HG02938 (cell line): ENCODE measurements at regions not wholly inside any gene's neighbourhood (a gene's known extent, or its start where the extent isn't known, plus 50 kb on each side); places are given as distances from the start of the nearest gene placed in this dataset.

Experiments used
- ATAC-seq: cut with Tn5 transposase; IDR thresholded peaks from one replicate; pipeline ENCODE4 v1.9.1; 2021; ENCODE audit warnings: mild to moderate bottlenecking, moderate library complexity; ENCODE audit not compliant: unreplicated experiment

DNA sequence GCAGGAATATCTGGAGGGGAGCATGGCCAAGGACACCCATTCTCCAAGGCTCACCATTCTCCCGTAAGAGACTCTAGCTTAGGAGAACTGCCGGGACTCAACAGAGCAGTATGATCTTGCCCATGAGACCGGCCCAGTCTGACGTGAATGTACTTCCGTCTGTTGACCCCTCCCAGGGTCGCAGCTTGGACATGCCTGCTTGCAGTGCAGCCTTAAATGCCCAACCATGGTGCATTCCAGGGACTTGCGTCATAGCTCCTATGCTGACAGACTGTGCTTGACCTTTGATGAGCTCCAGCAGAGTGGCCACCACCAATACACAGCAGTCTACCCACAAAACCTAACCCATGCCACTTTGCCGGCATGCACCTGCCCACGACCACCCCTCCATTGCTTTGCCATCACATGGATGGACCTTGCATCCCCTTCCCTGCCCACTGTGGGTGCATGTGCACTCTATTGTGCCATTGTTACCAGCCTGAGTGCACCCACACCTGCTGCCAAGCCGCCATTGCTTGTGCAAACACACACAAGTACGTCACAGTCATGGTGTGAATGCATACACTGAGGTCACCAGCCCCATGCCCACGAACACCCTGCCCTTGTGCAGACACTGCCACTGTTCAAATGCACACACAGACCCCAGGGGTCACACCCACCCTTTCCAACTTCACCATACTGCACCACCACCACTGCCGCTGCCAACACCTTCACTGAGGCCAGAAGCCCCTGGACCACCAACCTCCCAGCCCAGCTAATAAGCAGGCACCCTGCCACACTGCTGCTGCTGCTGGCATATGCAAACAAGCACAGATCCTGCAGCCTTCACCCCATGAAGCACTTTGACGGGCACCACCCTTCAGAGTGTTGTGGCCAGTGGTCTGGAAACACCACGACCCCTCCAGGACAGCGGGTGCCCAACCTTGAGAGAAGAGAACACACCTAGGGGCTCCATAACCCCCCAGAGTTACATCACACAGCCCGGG, 1141.3 kb downstream of the BRINP3 start:
- no peak for ATAC-seq

DNA sequence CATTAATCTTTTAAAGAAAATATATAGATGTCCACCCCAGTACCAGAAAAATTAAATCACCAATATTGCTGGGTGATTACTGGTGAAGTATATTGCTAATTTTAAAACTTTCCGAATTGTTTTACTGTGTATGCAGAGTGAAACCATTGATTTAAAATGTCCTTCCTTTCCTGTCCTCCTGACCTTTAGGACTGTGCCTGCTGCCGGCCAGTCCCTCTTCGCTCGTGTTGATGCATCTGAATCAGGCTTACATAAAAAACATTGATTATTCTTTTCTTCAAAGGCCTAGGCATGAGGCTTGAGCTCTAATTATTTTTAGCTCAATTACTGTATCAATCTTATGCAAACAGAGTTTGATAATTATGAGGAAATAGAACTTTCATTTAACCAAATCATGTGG, 1128.1 kb downstream of the BRINP3 start:
- no peak for ATAC-seq

DNA sequence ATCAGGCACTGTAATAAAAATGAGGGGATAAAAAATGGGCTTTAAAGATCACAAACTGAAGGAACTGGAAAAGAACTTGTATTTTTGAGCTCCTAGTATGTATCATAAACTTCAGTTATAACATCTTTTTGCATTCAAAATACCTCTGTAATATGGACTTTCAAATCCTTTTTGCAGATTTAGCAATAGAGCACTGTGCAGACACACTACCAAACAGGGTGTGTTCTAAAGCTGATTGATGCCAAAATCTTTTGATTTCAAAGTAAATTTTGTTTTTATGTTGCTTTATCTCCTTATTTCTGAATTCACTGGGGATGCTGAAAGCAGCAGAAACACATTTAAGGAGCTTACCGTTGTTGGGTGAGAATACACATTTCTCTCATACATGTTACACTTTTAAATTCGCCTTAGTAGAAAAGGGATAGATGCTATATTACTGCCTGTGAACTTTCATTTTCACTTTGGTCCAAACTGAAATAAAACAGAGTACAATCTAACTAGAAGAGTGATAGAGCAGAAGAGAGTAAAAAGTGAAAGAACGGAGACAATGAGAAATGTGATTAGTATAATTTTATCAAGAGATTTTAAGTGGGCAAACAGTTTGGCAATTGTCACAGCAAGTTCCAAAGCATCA, 1126.6 kb downstream of the BRINP3 start:
- no peak for ATAC-seq

DNA sequence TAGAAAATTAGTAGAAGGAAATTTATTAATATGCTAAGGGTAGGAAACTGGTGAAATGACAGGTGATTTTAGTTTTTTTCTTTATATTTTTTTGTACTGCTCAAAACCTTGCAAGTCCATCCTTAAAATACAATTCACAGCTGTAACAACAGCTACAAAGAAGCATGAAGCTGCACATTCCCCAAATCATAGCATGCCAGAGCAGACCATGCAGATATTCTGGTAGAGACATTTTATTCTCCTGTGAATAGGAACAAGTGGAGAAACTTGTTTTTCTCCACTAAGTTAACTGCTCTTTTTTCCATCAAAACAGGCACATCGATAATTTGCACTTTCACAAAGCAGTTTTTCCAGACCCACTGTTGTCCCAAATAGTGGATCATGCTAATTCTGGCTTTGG, 1125.7 kb downstream of the BRINP3 start:
- no peak for ATAC-seq

- ATAC-seq = no peak
Observed at GRCh38 chr1:189356206-189356605, 1121.5 kb downstream of the BRINP3 start.

- no peak for ATAC-seq
Observed at GRCh38 chr1:189357317-189357716, 1120.3 kb downstream of the BRINP3 start.

DNA sequence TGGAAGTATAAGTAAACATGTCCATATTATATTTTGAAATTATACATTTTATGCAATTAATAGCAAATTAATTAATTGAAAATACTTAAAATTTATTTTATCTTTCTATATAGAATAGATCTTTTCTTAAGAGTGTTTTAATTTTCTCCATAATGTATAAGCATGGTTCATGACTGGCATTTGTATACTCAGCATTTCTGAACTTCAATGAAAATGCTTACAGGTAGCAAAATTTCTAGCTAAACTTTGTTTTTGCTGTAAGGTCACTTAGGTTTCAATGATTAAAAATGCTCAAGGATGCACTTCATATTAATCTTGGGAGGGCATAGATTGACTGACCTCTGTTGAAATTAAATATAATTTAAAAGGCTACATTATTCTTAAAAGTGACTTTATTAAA, 1108.1 kb downstream of the BRINP3 start:
- no peak for ATAC-seq

DNA sequence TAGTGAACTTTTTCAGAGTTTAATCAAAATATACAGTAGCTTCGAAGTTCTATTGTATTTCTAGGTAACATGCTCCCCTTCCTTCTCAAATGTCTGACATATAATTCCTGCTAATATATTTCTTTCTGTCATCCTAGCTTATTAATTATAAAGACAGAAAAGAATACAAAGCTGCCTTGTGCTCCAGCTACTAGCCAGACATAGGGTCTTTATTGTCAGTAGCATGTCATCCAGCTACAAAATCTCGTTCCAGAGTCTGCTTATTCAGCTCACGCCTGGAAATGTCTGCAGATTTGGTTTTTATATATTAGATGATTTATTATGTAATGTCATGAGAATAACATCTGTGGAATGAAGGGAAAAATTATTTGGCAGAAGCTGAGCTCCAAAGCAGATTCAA, 1102.8 kb downstream of the BRINP3 start:
- no peak for ATAC-seq

GRCh38 chr1:189405419-189405818, 1072.2 kb downstream of the BRINP3 start:
- ATAC-seq = no peak

- ATAC-seq = no peak
Observed at GRCh38 chr1:189409774-189410173, 1067.9 kb downstream of the BRINP3 start.

DNA sequence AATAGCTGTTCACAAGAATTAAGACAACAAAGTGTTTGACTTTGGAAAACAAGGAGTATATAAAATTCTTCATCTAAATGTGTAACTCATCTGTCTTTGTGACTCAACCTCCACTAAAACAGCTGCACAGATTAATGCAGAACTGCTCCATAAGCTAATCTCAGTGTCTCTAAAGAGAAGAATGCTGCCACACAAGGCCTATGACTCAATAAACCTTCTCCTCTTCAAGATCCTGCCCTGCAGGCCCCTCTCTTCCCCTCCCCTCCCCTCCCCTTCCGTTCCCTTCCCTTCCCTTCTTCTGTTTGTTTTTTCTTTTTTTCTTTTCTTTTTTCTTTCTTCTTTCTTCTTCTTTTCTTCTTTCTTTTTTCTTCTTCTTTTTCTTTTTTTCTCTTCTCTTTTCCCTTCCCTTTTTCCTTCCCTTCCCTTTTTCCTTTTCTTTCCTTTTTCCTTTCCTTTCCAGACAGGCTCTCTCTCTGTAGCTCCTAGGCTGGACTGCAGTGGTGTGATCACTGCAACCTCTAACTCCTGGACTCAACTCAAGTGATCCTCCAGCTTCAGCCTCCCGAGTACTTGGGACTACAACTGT, 1052.8 kb downstream of the BRINP3 start:
- no peak for ATAC-seq

GRCh38 chr1:189429610-189430009, 1048.1 kb downstream of the BRINP3 start:
- ATAC-seq = no peak

GRCh38 chr1:189431447-189431846, 1046.2 kb downstream of the BRINP3 start:
- no peak for ATAC-seq

DNA sequence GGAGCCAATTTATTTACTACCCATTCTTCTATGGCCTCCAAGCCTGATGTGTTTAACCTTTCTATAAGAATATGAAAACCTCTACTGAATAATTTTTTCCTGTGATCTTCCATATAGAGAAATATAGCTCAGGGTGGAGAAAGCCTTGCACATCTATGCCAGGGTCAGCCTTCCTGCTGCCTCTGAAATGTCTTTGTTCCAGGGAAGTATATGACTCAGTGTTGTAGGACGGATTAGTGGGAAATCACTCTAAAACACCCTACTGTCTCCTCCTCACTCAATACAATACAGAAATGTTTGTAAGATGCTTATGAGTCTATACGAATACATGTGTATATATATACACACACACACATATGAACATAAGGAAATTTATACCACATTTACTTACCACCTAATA, 1044.9 kb downstream of the BRINP3 start:
- ATAC-seq = no peak

- no peak for ATAC-seq
Observed at GRCh38 chr1:189434461-189434860, 1043.2 kb downstream of the BRINP3 start.

GRCh38 chr1:189435398-189435797, 1042.3 kb downstream of the BRINP3 start:
- no peak for ATAC-seq

DNA sequence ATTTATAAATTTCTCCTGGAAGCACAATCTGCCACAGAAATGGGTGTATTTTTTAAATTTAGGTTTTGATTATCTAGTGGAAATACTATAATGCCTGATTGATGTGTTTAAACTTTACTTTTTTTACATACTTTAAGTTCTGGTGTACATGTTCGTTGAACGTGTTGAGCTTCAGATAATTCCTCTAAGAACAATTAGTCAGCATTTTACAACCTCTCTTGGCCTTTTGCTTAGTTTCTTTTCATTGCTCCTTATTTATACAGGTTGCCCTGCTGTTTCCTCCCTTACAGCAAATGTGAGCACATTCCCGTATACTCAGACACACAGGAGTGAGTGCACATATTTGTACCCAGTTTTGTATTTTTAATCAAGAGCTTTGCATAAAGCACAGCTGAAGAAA, 1038.9 kb downstream of the BRINP3 start:
- no peak for ATAC-seq

DNA sequence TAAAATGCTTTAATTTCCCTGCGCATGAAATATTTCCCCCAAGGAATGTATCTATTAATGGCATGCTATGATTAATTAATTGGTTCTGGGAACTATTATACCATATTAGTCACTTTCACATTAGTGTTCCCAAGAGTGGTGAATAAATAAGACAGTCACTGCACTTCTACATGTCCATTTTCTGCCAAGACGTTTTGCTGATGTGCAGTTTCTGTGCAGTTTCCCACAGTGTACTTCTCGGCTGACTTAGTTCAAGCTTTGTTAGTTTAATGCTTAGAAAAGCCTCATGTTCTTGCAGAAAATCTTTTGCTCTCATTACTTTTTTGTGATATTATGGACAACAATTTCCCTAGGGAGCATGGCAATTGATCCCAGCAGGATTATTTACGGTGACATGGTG, 1014.5 kb downstream of the BRINP3 start:
- ATAC-seq = no peak

DNA sequence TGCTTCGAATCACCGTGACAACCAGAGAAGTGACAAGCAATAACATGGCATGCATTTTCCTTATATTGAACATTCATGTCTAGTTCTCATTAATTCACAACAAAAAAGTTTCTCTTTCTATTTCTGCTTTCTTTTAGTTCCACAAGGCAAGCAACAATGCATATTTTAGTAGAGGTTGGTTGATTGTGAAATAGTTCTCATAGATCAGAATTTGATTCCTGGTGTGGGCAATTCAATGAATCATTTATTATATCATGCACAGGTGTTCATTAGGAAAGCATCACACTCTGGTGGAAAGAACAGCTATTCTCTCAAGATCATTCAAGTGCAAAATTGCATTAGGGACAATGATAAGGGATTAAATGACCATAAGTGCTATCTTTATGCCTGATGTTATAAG, 980.9 kb downstream of the BRINP3 start:
- ATAC-seq = no peak

DNA sequence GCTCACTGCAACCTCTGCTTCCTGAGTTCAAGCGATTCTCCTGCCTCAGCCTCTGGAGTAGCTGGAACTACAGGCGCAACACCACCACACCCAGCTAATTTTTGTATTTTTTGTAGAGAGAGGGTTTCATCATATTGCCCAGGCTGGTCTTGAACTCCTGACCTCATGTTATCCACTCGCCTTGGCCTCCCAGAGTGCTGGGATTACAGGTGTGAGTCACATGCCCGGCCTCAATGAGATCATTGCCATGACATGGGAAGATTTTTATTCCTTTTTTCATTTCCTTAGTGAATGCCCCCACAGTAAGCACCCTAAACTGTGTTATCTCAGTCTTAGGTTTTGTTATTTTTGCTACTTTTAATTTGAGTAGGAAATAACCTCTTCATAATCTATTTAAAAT, 977.9 kb downstream of the BRINP3 start:
- no peak for ATAC-seq

GRCh38 chr1:189500778-189501177, 976.9 kb downstream of the BRINP3 start:
- ATAC-seq = no peak

- no peak for ATAC-seq
Observed at GRCh38 chr1:189510827-189511226, 966.8 kb downstream of the BRINP3 start.
